ENCODE measurements at regions not wholly inside any gene's neighbourhood (a gene's known extent, or its start where the extent isn't known, plus 50 kb on each side); places are given as distances from the start of the nearest gene placed in this dataset.

DNA sequence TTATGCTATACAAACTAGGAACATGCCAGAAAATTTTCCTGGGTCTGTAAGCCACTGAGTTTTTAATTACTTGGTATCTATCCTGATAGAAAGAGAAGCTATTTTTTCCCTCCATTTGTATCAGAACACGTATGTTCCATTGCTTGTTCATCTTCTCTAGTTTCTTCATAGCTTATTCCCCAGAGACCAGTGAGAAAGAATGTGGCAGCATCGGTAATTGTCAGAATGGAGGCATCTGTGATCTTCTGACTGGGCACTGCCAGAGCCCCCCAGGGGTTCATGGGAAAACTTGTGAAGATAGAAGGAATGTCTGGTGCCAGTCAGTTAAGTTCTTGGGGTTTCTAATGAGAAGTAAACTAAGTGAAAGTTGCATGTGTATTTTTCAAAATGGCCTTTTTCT, 720.2 kb upstream of the GOLIM4 start:
- TF ChIP-seq, protein P1, sequence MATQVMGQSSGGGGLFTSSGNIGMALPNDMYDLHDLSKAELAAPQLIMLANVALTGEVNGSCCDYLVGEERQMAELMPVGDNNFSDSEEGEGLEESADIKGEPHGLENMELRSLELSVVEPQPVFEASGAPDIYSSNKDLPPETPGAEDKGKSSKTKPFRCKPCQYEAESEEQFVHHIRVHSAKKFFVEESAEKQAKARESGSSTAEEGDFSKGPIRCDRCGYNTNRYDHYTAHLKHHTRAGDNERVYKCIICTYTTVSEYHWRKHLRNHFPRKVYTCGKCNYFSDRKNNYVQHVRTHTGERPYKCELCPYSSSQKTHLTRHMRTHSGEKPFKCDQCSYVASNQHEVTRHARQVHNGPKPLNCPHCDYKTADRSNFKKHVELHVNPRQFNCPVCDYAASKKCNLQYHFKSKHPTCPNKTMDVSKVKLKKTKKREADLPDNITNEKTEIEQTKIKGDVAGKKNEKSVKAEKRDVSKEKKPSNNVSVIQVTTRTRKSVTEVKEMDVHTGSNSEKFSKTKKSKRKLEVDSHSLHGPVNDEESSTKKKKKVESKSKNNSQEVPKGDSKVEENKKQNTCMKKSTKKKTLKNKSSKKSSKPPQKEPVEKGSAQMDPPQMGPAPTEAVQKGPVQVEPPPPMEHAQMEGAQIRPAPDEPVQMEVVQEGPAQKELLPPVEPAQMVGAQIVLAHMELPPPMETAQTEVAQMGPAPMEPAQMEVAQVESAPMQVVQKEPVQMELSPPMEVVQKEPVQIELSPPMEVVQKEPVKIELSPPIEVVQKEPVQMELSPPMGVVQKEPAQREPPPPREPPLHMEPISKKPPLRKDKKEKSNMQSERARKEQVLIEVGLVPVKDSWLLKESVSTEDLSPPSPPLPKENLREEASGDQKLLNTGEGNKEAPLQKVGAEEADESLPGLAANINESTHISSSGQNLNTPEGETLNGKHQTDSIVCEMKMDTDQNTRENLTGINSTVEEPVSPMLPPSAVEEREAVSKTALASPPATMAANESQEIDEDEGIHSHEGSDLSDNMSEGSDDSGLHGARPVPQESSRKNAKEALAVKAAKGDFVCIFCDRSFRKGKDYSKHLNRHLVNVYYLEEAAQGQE (IDR thresholded peaks at IDR 0.05; ENCODE audit: low read depth, low read length): no peak
- TF ChIP-seq, protein P2, sequence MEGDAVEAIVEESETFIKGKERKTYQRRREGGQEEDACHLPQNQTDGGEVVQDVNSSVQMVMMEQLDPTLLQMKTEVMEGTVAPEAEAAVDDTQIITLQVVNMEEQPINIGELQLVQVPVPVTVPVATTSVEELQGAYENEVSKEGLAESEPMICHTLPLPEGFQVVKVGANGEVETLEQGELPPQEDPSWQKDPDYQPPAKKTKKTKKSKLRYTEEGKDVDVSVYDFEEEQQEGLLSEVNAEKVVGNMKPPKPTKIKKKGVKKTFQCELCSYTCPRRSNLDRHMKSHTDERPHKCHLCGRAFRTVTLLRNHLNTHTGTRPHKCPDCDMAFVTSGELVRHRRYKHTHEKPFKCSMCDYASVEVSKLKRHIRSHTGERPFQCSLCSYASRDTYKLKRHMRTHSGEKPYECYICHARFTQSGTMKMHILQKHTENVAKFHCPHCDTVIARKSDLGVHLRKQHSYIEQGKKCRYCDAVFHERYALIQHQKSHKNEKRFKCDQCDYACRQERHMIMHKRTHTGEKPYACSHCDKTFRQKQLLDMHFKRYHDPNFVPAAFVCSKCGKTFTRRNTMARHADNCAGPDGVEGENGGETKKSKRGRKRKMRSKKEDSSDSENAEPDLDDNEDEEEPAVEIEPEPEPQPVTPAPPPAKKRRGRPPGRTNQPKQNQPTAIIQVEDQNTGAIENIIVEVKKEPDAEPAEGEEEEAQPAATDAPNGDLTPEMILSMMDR (IDR thresholded peaks at IDR 0.05): no peak
- TF ChIP-seq TEAD4 (IDR thresholded peaks at IDR 0.05; ENCODE audit: borderline replicate concordance, insufficient read depth): no peak
- no peak for TF ChIP-seq EZH2phosphoT487 (IDR thresholded peaks at IDR 0.05; ENCODE audit: borderline replicate concordance, low read depth)
- TF ChIP-seq MXI1 (IDR thresholded peaks at IDR 0.05; ENCODE audit: low read depth, low read length): no peak
- TF ChIP-seq RAD21 (IDR thresholded peaks at IDR 0.05; ENCODE audit: low read length): no peak
- no peak for TF ChIP-seq GATA2 (CRISPR knock-in tag; IDR thresholded peaks at IDR 0.05)
- no peak for TF ChIP-seq RFX5 (IDR thresholded peaks at IDR 0.05; ENCODE audit: low read length)
- TF ChIP-seq RCOR1 (IDR thresholded peaks at IDR 0.05; ENCODE audit: low read length): no peak
- no peak for TF ChIP-seq TAF1 (IDR thresholded peaks at IDR 0.05; ENCODE audit: borderline replicate concordance, low read depth, low read length)
- TF ChIP-seq, protein P3, sequence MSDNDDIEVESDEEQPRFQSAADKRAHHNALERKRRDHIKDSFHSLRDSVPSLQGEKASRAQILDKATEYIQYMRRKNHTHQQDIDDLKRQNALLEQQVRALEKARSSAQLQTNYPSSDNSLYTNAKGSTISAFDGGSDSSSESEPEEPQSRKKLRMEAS (IDR thresholded peaks at IDR 0.05; ENCODE audit: low read depth): no peak
- TF ChIP-seq POLR2AphosphoS5 (IDR thresholded peaks at IDR 0.05; ENCODE audit: low read depth, low read length): no peak
- no peak for TF ChIP-seq NFIC (IDR thresholded peaks at IDR 0.05; ENCODE audit: borderline replicate concordance)

All from SK-N-SH (cell line).